WTC11 (cell line): ENCODE measurements at regions not wholly inside any gene's neighbourhood (a gene's known extent, or its start where the extent isn't known, plus 50 kb on each side); places are given as distances from the start of the nearest gene placed in this dataset.

ENCODE experiments used
- ATF6 ChIP-seq: sonication (generic); formaldehyde crosslinking; IDR thresholded peaks from 2 replicates; pipeline ENCODE4 v1.8.1; 2023; ENCODE audit warnings: mild to moderate bottlenecking, missing genetic modification reagents
- CBFB ChIP-seq: sonication (generic); formaldehyde crosslinking; IDR thresholded peaks from 2 replicates; pipeline ENCODE4 v1.8.1; 2022; ENCODE audit warnings: mild to moderate bottlenecking, low read depth, missing genetic modification reagents
- GABPB1 ChIP-seq: sonication (generic); formaldehyde crosslinking; IDR thresholded peaks from 2 replicates; pipeline ENCODE4 v1.8.1; 2023; ENCODE audit warnings: mild to moderate bottlenecking, missing genetic modification reagents
- HMGA2 ChIP-seq: fragments of 250-450 bp; sonication (Bioruptor Pico); IDR thresholded peaks from 2 replicates; pipeline ENCODE4 v1.4.0; 2021; ENCODE audit warnings: mild to moderate bottlenecking, moderate library complexity
- ZNF232 ChIP-seq: sonication (generic); formaldehyde crosslinking; IDR thresholded peaks from 2 replicates; pipeline ENCODE4 v1.8.0; 2022; ENCODE audit warnings: mild to moderate bottlenecking, missing genetic modification reagents
- ZSCAN18 ChIP-seq: fragments of 250-450 bp; sonication (Bioruptor Pico); IDR thresholded peaks from 2 replicates; pipeline ENCODE4 v2.1.2; 2022; ENCODE audit warnings: mild to moderate bottlenecking, moderate library complexity
- TF ChIP-seq, protein P1 (sequence below): fragments of 200-600 bp; IDR thresholded peaks from 2 replicates; pipeline ENCODE4 v1.8.0; 2022; ENCODE audit warnings: antibody characterized with exemption
- TF ChIP-seq, protein P2 (sequence below): sonication (generic); formaldehyde crosslinking; IDR thresholded peaks from 2 replicates; pipeline ENCODE4 v1.8.1; 2022; ENCODE audit warnings: low read depth, mild to moderate bottlenecking, moderate library complexity, missing genetic modification reagents, borderline replicate concordance
- TF ChIP-seq, protein P3 (sequence below): sonication (generic); formaldehyde crosslinking; IDR thresholded peaks from 2 replicates; pipeline ENCODE4 v1.8.1; 2023; ENCODE audit warnings: mild to moderate bottlenecking, missing genetic modification reagents, moderate library complexity

GRCh38 chrX:69238887-69239231, 73.6 kb upstream of the PJA1 start:
- no peak for TF ChIP-seq GABPB1 (CRISPR knock-in tag)
- TF ChIP-seq ZSCAN18, result no peak
- TF ChIP-seq, protein P1, sequence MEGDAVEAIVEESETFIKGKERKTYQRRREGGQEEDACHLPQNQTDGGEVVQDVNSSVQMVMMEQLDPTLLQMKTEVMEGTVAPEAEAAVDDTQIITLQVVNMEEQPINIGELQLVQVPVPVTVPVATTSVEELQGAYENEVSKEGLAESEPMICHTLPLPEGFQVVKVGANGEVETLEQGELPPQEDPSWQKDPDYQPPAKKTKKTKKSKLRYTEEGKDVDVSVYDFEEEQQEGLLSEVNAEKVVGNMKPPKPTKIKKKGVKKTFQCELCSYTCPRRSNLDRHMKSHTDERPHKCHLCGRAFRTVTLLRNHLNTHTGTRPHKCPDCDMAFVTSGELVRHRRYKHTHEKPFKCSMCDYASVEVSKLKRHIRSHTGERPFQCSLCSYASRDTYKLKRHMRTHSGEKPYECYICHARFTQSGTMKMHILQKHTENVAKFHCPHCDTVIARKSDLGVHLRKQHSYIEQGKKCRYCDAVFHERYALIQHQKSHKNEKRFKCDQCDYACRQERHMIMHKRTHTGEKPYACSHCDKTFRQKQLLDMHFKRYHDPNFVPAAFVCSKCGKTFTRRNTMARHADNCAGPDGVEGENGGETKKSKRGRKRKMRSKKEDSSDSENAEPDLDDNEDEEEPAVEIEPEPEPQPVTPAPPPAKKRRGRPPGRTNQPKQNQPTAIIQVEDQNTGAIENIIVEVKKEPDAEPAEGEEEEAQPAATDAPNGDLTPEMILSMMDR, result no peak
- TF ChIP-seq, protein P2, sequence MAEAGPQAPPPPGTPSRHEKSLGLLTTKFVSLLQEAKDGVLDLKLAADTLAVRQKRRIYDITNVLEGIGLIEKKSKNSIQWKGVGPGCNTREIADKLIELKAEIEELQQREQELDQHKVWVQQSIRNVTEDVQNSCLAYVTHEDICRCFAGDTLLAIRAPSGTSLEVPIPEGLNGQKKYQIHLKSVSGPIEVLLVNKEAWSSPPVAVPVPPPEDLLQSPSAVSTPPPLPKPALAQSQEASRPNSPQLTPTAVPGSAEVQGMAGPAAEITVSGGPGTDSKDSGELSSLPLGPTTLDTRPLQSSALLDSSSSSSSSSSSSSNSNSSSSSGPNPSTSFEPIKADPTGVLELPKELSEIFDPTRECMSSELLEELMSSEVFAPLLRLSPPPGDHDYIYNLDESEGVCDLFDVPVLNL (CRISPR knock-in tag), result no peak
- TF ChIP-seq ZNF232 (CRISPR knock-in tag), result no peak
- no peak for TF ChIP-seq HMGA2
- no peak for TF ChIP-seq ATF6 (CRISPR knock-in tag)
- no peak for TF ChIP-seq CBFB (CRISPR knock-in tag)
- TF ChIP-seq, protein P3, sequence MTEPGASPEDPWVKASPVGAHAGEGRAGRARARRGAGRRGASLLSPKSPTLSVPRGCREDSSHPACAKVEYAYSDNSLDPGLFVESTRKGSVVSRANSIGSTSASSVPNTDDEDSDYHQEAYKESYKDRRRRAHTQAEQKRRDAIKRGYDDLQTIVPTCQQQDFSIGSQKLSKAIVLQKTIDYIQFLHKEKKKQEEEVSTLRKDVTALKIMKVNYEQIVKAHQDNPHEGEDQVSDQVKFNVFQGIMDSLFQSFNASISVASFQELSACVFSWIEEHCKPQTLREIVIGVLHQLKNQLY (CRISPR knock-in tag), result no peak
